Fibroblast of lung (primary cell): ENCODE measurements at regions not wholly inside any gene's neighbourhood (a gene's known extent, or its start where the extent isn't known, plus 50 kb on each side); places are given as distances from the start of the nearest gene placed in this dataset.
"Not testable (repeated sequence)": the region's sequence is repeated elsewhere in the genome, so short reads cannot be mapped to it uniquely, and the experiment has no call there.

Experiments used
- EZH2 ChIP-seq: IDR thresholded peaks from 2 replicates; pipeline ENCODE4 v1.5.1; 2012; ENCODE audit warnings: low read length, control low read depth, mild to moderate bottlenecking; ENCODE audit errors: missing control alignments
- TF ChIP-seq, protein P1 (sequence below), 2 donors: IDR thresholded peaks in 1 of 2; conservative IDR thresholded peaks in 1 of 2; 1 replicate in 1 of 2; 2 replicates in 1 of 2; pipeline ENCODE4 v1.5.1; 2011 to 2012; ENCODE audit warnings: low read length in 2 of 2, control low read depth in 1 of 2, inconsistent platforms in 1 of 2, low read depth in 1 of 2, mild to moderate bottlenecking in 1 of 2

DNA sequence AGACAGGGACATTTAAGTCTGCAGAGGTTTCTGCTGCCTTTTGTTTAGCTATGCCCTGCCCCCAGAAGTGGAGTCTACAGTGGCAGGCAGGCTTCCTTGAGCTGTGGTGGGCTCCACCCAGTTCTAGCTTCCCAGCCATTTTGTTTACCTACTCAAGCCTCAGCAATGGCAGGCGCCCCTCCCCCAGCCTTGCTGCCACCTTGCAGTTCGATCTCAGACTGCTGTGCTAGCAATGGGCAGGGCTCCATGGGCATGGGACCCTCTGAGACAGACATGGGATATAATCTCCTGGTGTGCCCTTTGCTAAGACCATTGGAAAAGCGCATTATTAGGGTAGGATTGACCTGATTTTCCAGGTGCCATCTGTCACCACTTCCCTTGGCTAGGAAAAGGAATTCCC is 147.5 kb downstream of the ZNF330 start:
- TF ChIP-seq, protein P1, sequence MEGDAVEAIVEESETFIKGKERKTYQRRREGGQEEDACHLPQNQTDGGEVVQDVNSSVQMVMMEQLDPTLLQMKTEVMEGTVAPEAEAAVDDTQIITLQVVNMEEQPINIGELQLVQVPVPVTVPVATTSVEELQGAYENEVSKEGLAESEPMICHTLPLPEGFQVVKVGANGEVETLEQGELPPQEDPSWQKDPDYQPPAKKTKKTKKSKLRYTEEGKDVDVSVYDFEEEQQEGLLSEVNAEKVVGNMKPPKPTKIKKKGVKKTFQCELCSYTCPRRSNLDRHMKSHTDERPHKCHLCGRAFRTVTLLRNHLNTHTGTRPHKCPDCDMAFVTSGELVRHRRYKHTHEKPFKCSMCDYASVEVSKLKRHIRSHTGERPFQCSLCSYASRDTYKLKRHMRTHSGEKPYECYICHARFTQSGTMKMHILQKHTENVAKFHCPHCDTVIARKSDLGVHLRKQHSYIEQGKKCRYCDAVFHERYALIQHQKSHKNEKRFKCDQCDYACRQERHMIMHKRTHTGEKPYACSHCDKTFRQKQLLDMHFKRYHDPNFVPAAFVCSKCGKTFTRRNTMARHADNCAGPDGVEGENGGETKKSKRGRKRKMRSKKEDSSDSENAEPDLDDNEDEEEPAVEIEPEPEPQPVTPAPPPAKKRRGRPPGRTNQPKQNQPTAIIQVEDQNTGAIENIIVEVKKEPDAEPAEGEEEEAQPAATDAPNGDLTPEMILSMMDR (conservative IDR thresholded peaks at IDR 0.05 in 1 of 2, IDR thresholded peaks at IDR 0.05 in 1 of 2; ENCODE audit: low read depth in 1 of 2, low read length in 2 of 2) = not testable (repeated sequence)
- TF ChIP-seq EZH2 = not testable (repeated sequence)
